HK-2 (cell line): ENCODE measurements at regions not wholly inside any gene's neighbourhood (a gene's known extent, or its start where the extent isn't known, plus 50 kb on each side); places are given as distances from the start of the nearest gene placed in this dataset.
"Not testable (repeated sequence)": the region's sequence is repeated elsewhere in the genome, so short reads cannot be mapped to it uniquely, and the experiment has no call there.

Experiments used
- DNase-seq: peaks from one replicate; pipeline ENCODE4 v3.0.0-alpha.2; 2018; ENCODE audit not compliant: unreplicated experiment

DNA sequence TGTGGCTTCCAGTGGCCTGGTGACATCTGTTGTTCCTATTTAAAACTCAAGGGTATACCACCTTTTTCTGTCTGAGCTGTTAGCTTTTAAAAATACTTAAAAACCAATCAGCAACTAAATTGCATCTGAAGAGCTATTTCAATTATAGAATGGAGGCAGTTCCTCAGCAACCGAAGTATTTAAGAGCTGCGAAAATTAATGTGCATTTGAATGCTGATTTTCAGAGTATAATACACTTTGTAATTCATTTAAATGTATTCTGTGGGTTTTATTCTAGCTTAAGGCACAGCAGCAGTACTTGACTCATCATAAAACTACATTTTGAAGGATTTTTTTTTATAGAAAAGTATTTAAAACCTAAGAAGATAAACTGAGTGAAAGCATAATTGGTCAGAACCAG, 404.9 kb upstream of the PRKCQ start:
- no peak for DNase-seq

DNA sequence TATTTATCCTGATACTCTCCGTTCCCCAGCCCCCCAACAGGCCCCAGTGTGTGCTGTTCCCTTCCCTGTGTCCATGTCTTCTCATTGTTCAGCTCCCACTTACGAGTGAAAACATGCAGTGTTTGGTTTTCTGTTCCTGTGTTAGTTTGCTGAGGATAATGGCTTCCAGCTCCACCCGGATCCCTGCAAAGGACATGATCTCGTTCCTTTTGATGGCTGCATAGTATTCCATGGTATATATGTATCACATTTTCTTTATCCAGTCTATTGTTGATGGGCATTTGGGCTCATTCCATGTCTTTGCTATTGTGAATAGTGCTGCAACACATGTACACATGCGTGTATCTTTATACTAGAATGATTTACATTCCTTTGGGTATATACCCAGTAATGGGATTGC, 403.9 kb upstream of the PRKCQ start:
- not testable (repeated sequence) for DNase-seq

DNA sequence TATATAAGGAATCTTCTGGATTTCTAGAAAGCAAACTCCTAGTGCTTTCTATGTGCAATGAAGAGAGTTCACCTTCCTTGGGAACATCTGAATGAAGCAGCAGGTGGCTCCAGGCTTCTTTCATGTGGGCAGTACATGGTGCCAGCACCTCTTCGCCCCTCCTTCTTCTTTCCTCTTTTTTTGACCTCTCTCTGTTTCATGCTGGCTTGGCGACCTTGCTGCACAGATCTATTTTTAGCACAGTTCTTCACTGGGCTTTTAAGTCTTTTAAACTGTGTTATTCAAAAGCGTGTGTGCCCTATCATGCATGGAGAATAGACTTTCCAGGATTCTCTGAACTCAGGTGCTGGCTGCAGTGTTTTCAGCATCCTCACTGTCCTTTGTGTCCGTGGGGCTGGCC, 400.3 kb upstream of the PRKCQ start:
- no peak for DNase-seq

DNA sequence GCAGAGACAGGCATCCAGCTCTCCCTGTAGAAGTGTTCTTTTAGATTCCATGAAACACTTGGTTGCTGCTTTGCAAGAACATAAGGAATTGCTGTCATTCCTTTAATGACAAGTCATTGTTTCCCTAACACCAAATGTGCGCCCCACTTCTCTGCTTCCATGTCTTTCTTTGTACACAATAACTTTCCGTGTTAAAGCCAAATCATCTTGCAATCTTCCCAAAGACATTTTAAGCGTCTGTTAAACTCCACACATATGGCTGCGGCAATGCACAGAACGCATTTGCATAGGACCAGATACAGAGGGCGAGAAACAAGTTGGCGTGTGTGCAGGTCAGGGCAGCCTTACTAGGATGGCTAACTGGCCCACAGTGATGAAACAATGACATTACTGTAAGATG, 399.3 kb upstream of the PRKCQ start:
- DNase-seq: no peak

DNA sequence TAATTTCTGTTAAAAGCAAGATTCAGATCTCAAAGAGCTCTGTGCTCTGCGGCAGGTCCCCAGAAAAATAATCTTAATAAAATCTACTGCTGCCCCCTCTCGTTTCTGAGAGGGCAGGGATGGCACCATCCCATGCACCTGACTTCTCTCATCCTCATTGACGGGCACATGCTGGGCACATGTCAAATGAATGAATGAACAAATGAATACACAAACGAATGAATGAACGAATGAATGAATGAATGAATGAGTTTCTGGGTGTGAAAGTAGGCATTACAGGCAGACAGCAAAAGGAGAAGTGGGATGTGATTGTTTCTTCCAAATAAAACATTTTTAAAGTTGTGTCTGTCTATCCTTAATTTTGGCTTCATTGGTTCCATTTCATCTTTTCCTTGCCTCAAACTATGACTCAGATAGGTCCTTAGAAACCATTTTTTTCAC, 398.1 kb upstream of the PRKCQ start:
- no peak for DNase-seq

DNA sequence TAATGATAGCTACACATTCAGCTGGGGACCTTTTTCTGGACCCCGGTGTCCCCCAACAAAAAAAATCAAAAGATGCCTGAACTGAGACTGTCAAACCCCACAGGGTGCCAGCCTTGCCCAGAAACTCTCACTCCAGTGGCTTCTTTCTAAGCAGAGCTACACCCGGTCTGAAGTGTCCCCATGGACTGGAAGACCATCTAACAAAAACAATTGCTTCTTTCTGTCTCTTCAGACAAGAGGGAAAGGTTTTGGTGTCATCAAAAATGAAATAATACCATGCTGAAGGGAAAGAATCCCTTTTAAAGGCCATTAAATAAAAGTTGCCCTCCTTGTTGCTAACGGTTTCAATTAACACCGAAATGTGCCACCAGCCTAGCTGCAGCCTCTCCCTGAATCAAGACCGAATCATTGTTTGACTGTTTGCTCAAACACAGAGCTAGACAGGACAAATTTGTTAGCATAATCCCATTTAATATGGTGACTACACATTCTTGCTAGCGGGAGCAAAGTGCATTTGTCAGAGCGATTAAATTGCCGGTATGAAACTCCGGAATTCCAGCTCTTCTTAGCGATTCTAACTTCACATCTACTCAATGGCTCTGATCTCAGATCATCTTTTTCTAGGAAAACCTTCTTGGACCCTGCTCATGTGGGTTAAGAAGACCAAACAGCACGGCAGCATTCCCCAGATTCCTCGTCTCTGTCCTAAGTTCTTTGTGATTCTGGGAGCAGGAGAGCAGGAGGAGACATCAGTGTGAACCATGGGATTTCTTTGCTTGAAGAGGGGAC, 397.5 kb upstream of the PRKCQ start:
- no peak for DNase-seq

DNA sequence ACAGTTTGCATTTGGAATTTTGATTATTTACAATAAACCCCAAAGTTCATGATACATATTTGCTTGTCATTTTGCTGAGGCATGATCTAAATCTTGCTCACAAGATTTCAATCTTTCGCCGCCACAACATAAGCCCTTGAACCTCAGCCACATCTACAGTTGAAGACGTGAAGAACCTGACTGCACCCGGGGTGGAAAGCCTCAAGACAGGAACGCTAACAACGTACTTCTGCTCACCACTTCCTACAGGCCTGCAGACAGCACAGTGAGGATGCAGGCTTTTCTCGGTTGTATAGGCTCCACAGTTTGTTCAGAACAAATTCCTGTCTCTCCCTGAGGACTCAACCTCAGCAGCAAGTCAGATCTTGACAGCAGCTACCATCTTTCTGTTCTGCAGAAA, 393.8 kb upstream of the PRKCQ start:
- no peak for DNase-seq

DNA sequence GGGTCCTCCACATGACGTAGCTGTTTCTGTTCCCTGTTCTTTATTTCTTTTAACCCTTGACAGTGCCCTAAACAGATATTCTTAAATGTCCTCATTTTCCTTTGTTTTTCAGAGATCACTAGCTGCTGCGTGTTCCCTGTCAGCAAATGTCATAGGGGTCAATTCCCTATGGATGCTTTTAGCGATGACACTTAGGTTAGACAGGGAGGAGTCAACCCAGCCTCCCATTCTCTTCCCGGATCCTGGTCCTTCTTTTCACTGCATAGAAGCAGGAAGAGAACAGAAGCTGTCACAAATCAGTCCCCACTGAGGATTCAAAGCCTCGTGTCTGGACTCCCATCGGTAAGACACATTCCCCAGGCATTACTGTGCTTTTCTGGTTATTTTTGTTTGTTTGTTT, 392.1 kb upstream of the PRKCQ start:
- DNase-seq: no peak

DNA sequence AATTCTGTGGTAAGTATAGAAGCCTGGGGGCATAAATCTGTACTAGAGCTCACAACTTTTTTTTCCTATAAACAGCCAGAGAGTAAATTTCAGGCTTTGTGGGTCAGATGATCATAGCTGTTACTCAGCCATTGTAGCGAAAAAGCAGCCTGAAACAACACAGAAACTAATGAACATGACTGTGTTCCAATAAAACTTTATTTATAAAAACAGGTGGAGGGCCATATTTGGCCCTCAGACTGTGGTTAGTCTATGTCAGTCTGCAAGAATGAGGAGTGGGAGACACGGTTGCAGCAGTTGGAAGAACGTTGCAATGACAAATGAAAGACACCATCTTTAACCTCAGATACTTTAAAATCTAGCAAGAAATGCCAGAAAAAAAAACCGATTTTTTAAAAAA, 389.6 kb upstream of the PRKCQ start:
- no peak for DNase-seq

DNA sequence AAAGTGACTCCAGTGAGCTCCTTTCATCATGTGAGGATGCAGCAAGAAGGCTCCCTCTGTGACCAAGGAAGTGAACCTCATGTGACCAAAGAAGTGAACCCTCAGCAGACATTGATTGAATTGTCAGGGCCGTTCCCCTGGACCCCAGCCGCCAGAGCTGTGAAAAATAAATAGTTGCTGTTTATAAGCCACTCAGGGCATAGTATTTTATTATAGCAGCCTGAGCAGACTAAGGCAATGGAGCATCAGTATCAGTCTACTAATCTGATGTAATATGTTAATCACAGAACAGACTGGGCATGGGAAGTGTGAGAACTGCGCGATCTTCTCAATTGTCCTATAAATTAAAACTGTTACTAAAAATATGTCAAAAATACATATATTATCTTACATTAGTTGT, 384.5 kb upstream of the PRKCQ start:
- DNase-seq: no peak

DNA sequence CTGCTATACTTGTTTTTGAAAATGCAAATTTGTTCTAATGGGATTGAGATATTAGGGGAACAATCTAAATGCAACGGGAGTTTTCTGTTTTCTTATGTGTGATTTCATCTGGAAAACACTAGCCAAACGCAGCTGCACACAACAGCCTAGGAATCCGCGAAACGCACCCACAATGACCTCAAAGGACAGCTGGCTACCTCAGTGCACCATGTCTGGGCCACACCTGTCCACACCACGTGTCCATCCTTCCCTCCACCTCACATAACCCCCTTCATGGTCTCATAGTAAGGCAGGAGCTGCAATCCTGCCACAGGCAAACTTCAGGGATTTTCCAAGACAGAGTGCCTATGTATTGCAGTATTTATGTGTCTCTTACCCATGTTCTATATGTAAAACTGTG, 382.5 kb upstream of the PRKCQ start:
- DNase-seq: no peak

DNA sequence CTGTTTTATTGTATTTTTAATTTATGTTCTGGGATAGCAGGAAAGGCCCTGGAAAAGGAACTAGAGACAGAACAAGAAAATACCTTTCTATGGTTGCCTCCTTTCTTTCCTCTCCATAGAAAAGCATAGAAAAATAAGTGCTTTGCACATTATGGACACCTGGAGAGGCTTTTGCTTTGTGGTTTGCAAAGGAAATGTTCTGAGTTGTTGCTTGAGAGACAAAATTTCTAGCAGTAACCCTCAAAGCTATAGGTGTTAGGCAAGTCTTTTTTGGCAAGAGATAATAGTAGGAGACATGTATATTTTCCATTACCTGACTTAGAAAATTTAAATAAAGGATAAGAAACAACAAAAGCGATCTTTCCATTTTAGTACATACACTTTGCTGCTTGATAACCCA, 378.6 kb upstream of the PRKCQ start:
- DNase-seq: no peak

DNA sequence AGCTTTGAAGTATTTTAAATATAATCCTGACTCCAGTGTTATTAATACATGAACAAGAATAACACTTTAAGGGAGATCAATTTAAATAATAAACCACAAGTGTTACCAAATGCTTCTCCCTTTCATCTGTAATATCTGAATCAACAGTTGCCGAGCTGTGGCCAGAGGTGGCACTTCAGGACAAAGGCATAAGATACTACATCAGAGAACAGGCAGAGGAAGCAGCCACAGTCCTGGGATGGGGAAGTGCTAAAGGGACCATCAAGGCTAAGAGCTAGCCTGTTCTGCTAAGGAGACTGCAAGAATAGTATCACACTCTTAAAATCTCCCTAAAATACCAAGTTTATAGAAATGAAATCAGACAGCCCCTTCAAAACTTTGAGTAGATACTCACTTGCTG, 378.2 kb upstream of the PRKCQ start:
- no peak for DNase-seq

DNA sequence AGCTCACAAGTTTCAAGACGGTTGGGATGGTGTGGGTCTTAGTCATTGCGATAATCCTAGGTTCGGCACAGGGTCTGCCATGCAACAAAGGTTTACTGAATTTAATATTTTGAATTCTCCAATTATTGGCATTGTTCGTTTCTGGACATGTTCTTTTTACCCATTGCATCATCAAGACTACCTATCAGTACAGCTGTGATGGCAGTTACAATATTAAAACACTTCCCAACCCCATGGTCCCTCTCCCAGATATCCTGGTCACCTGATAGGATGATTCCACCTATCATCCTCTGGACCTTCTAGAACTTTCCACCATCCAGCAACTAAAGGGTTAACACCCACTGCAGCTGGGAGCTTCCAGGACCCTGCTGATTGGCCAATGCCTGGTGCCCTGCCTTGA, 377.8 kb upstream of the PRKCQ start:
- no peak for DNase-seq

DNA sequence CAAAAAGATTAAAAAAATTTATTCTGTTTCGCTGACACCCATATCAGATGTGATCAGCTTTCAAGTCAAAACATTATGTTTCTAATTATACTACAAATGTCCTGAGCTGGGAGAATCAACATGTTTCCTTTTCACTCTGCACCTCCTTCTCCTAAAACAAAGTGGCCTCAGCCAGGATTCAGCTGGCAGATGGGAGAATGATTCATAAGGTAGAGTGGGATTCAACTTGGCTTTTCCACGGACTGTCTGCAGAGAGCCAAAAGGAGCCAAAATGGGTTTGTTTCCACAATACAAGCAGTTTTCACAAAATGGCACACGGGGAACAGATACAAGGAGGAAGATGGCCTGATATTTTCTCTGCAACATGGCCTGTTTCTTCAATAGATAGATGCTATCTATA, 376.5 kb upstream of the PRKCQ start:
- no peak for DNase-seq

DNA sequence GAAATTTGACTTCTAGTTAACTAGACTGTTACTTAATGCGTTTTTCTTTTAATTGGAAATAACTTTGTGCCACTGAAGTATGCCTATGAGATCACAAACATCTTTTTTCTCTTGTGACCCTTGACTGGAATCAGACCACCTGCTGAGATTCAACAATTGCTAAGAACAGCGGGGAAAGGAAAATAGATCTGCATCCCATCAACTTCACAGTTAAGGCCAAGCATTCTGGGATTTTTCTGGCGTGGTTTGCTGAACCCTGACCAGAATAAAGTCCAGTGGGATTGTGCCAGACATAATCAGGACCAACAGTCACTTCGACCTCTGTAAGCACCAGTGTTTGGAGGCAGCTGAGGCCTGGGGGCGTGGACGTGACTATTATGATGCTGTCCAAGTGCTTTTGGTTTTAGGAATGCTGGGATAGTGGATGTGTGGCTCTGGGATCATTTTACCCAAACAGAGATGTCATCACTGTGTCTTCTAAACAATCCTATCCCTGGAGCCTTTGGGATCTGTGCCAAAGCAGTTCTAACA, 373.3 kb upstream of the PRKCQ start:
- no peak for DNase-seq

DNA sequence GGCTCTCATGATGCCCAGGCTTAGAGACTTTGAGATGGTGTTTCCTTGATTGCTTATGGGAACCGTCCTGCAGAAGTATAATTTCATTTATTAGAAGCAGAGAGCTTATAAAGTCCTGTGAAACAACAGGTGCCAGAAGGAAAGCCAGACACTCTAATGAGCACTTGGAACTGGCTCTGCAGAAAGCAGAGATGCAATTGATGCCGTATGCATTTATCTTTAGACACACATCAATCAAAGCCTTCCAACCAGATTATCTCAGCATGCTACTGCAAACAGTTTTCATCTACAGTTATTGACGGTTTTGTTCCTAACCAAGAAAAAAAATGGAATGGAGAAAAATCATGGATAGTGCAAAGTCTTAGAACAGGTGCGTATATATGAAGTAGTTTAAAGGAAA, 371.7 kb upstream of the PRKCQ start:
- no peak for DNase-seq

DNA sequence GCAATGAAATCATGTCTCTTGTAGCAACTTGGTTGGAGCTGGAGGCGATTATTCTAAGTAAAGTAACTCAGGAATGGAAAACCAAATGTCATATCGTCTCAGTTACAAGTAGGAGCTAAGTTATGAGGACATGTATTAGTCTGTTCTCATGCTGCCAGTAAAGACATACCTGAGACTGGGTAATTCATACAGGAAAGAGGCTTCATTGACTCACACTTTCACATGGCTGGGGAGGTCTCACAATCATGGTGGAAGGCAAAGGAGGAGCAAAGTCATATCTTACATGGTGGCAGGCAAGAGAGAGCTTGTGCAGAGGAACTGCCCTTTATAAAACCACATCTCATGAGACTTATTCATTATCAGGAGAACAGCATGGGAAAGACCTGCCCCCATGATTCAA, 370.1 kb upstream of the PRKCQ start:
- DNase-seq: no peak

DNA sequence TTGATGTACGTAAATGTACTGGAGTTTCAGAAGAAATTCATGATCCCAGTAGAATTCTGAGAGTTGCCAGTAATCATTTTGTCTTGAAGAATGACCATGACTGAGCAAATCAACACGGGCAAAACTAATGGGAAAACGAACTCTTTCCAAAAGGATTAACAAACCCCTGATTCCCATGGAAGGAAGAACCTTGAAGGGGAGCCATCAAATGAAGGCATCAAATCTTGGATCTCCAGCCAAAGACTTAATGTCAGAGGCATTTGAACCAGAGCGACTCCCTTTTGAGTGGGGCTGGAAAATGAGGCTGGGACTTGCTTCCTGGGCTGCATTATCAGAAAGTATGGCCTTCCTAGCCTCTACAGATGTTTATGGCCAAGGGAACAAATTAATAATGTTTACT, 364.4 kb upstream of the PRKCQ start:
- DNase-seq: no peak

DNA sequence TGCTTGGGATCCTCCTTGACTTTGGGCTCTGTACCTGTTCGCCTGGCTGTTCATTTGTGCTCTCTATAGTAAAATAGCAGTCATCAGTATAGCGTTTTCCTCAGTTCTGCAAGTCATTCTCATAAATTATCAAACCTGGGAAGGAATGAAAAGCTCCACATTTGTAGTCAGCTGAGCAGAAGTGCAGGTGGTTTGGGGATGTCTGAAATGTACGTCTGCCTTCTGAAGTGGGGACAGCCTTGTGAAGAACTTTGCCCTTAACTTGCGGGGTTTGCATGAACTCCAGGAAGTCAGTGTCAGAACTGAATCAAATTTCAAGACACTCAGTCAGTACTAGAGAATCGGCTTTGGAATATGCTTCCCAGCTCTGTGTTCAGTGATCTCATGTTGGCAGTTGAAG, 358.3 kb upstream of the PRKCQ start:
- DNase-seq: no peak

DNA sequence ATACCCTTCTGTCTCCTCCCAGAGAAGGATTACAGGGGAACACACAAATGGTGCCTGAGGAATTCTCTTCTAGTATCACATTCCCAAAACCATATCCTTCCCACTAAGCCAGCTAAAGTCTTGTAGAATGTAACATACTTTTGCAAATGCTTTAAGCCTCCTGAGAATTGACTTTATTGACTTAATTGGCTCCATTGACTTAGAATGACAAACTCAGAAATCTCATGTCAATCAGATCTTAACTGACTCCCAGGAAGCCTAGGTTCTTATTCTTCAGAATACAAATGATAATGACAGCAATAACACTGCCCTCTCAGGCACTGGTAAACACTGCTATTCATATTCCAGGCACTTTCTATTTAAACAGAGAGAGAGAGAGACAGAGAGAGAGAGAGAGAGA, 356.9 kb upstream of the PRKCQ start:
- no peak for DNase-seq

DNA sequence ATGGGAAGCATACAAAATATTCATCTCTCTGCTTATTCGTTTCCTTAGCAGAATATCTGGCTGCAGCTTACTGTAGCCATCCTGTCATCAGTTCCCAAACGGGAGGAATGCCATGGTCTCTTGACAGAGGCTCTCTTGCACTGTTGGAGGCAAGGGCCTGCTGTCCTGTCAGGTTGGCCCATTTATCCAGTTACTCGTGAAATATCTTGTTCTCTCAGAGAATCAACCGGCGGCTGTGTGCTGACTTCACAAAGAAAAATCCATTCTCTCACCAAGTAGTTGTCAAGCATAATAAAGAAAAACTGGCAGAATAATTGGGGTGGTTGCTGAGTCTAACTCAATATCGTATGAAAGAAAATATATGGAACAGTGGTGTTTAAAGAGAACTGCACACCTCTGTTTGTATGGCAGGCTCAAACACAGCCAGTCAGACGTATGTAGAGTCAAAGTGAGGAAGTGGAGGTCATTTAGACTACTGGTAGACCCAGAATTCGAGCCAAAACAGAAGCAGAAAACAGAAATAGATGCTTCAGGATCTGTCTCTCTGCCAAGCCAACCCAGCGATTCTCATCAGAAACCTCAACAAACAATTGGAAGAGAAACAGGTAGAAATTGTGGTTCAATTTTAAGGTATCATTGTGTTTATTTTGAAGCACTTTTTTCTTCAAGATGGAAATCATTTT, 349.2 kb upstream of the PRKCQ start:
- no peak for DNase-seq

DNA sequence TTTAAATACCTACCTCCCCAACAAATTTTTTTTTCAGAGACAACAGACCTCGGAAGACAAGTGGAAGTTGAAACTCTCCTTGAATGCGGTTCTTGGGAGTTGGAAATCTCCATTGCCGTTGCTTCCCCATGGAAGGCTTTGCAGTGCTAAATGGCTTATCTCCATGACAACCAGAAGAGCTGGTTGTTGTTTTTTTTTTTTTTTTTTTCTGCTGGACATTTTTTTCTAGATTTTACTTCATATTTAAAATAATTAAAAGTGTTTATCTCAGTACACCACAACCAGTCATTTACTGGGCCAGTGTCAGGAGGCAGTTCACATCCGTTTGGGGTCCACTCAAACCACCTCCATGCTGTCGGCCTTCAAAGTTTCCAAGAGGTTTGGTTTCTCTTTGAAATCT, 348.5 kb upstream of the PRKCQ start:
- no peak for DNase-seq

DNA sequence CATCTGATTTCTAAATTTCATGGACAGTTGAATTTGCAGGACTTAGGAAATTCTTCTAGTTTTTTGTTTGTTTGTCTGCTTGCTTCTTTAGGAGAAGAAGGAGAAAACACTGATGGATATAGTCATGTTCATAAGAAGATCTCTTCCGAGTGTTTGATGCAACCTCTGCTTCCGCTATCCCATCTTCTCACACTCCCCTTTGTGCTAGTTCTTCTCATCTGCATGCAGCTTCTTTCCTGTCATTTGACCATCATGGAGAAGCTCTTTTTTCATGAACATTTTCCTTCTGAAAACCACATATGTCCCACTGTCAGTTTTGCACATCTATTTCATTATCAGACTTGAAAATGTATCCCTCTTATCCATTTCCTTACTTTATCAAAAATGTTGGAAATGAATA, 346.9 kb upstream of the PRKCQ start:
- no peak for DNase-seq
